HG02884 (cell line): ENCODE measurements at regions not wholly inside any gene's neighbourhood (a gene's known extent, or its start where the extent isn't known, plus 50 kb on each side); places are given as distances from the start of the nearest gene placed in this dataset.

Experiments used
- ATAC-seq: cut with Tn5 transposase; IDR thresholded peaks from one replicate; pipeline ENCODE4 v1.9.1; 2021; ENCODE audit warnings: mild to moderate bottlenecking, moderate library complexity; ENCODE audit not compliant: unreplicated experiment

GRCh38 chr2:216808805-216809425 lies 50.9 kb downstream of the TNP1 start:
- ATAC-seq, result no peak

- ATAC-seq, result no peak
Measured at GRCh38 chr2:216807857-216808272, 52.0 kb downstream of the TNP1 start.

GRCh38 chr2:216804357-216805350 lies 55.2 kb downstream of the TNP1 start:
- ATAC-seq, result no peak

GRCh38 chr2:216803791-216804190 lies 56.1 kb downstream of the TNP1 start:
- ATAC-seq, result no peak

- no peak for ATAC-seq
Measured at GRCh38 chr2:216802516-216803215, 57.2 kb downstream of the TNP1 start.

GRCh38 chr2:216800836-216801235 lies 59.0 kb downstream of the TNP1 start:
- ATAC-seq, result no peak

- no peak for ATAC-seq
Measured at GRCh38 chr2:216799873-216800431, 59.9 kb downstream of the TNP1 start.

GRCh38 chr2:216796115-216796840 lies 63.6 kb downstream of the TNP1 start:
- no peak for ATAC-seq

- ATAC-seq, result no peak
Measured at GRCh38 chr2:216793386-216793785, 66.5 kb downstream of the TNP1 start.

- no peak for ATAC-seq
Measured at GRCh38 chr2:216792222-216793021, 67.4 kb downstream of the TNP1 start.

GRCh38 chr2:216791303-216791702 lies 68.6 kb downstream of the TNP1 start:
- no peak for ATAC-seq

GRCh38 chr2:216789081-216789480 lies 70.8 kb downstream of the TNP1 start:
- ATAC-seq, result no peak

GRCh38 chr2:216787851-216788540 lies 71.9 kb downstream of the TNP1 start:
- ATAC-seq, result no peak

GRCh38 chr2:216786676-216787075 lies 73.2 kb downstream of the TNP1 start:
- no peak for ATAC-seq

- ATAC-seq, result no peak
Measured at GRCh38 chr2:216784456-216784855, 75.4 kb downstream of the TNP1 start.

GRCh38 chr2:216781709-216782108 lies 78.2 kb downstream of the TNP1 start:
- ATAC-seq, result no peak

- ATAC-seq, result no peak
Measured at GRCh38 chr2:216780843-216781242, 79.0 kb downstream of the TNP1 start.

- ATAC-seq, result peak; percentile 93
Measured at GRCh38 chr2:216777637-216778273, 82.1 kb downstream of the TNP1 start.
